Psoas muscle (tissue), 7 donors: ENCODE measurements at regions not wholly inside any gene's neighbourhood (a gene's known extent, or its start where the extent isn't known, plus 50 kb on each side); places are given as distances from the start of the nearest gene placed in this dataset.
"Not testable (repeated sequence)": the region's sequence is repeated elsewhere in the genome, so short reads cannot be mapped to it uniquely, and the experiment has no call there.

Experiments used
- ATAC-seq, 4 donors: fragments of 200-7000 bp; cut with Tn5 transposase; one replicate each; pipeline ENCODE4 v1.9.1; 2020; ENCODE audit warnings: moderate library complexity in 3 of 4, mild to moderate bottlenecking in 2 of 4
- DNase-seq, 2 donors: peaks; one replicate each; pipeline ENCODE4 v3.0.0-alpha.2; 2020
- H3K27ac ChIP-seq: fragments of 200-600 bp; one replicate; pipeline ENCODE4 v1.8.0; 2022
- H3K27me3 ChIP-seq, 3 donors: fragments of 200-600 bp in 1 of 3; one replicate each; pipeline versions ENCODE4 v1.6.1 to v1.8.0; 2013 to 2022; ENCODE audit warnings: low read length in 2 of 3, mild to moderate bottlenecking in 2 of 3, moderate library complexity in 1 of 3; ENCODE audit not compliant: insufficient read depth in 3 of 3
- H3K36me3 ChIP-seq, 2 donors: fragments of 200-600 bp in 1 of 2; one replicate each; pipeline versions ENCODE4 v1.6.1 to v1.8.0; 2013 to 2022; ENCODE audit warnings: low read depth in 1 of 2, mild to moderate bottlenecking in 1 of 2, moderate library complexity in 1 of 2; ENCODE audit not compliant: insufficient read depth in 1 of 2
- H3K4me1 ChIP-seq: fragments of 200-600 bp; one replicate; pipeline ENCODE4 v1.8.0; 2022
- H3K4me3 ChIP-seq: fragments of 200-600 bp; one replicate; pipeline ENCODE4 v1.8.0; 2022; ENCODE audit warnings: mild to moderate bottlenecking
- H3K9me3 ChIP-seq: fragments of 200-600 bp; one replicate; pipeline ENCODE4 v1.8.0; 2022
- WGBS, 3 donors: extraction: QIAGEN DNeasy Blood & Tissue Kit; methylation state at CpG; one replicate each; pipeline versions ENCODE4 v1.1.6 to v1.1.7; 2013; 5-methylcytosine and 5-hydroxymethylcytosine counted together
- intact Hi-C, 2 donors: fragments of 100-400 bp; cut with DNase I; formaldehyde crosslinking; loops; one replicate each; pipeline versions ENCODE4 v1.11.0 to v1.14.2; 2022
- TF ChIP-seq, protein P1 (sequence below): fragments of 200-600 bp; IDR thresholded peaks from one replicate; pipeline ENCODE4 v1.8.0; 2022; ENCODE audit warnings: antibody characterized with exemption
- donor health status: healthy with polysubstance abuse.
- donor health status: DM: no; HTN: no; CAD: no; lungs with moderate emphysema.
- donor health status: Bipolar disorder and iron deficiency.
- donor health status: healthy.
- donor health status: DM: yes; HTN: yes; CAD: no.
- donor health status: DM: no; HTN: no; CAD: no.
- donor health status: DM: yes; HTN: yes; CAD: no.

DNA sequence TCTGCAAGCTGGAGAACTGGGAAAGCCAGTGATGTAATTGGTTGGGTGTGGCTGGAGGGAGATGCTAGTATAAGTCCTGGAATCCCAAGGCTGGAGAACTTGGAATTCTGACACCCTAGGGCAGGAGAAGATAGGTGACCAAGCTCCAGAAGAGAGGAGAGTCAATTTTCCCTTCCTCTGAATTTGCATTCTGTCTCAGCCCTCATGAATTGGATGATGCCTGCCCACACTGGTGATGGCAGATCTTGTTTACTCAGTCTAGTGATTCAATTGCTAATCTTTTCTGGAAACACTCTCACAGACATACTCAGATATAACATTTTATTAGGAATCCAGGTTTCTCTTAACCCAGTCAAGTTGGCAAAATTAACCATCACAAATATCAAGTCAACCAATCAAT is 287.2 kb downstream of the RDH14 start:
- no peak overlapping the region for H3K27ac ChIP-seq
- peaks cover 9% of the 10 kb centered on the region for H3K4me1 ChIP-seq
- no peaks in the 10 kb centered on the region for H3K9me3 ChIP-seq
- no peaks in the 10 kb centered on the region for H3K36me3 ChIP-seq
- DNase-seq, result no peak
- no peak overlapping the region for H3K4me3 ChIP-seq
- TF ChIP-seq, protein P1, sequence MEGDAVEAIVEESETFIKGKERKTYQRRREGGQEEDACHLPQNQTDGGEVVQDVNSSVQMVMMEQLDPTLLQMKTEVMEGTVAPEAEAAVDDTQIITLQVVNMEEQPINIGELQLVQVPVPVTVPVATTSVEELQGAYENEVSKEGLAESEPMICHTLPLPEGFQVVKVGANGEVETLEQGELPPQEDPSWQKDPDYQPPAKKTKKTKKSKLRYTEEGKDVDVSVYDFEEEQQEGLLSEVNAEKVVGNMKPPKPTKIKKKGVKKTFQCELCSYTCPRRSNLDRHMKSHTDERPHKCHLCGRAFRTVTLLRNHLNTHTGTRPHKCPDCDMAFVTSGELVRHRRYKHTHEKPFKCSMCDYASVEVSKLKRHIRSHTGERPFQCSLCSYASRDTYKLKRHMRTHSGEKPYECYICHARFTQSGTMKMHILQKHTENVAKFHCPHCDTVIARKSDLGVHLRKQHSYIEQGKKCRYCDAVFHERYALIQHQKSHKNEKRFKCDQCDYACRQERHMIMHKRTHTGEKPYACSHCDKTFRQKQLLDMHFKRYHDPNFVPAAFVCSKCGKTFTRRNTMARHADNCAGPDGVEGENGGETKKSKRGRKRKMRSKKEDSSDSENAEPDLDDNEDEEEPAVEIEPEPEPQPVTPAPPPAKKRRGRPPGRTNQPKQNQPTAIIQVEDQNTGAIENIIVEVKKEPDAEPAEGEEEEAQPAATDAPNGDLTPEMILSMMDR, result no peak
- no peak for ATAC-seq
- no peaks in the 10 kb centered on the region for H3K27me3 ChIP-seq
- intact Hi-C loops, result no loop called here

DNA sequence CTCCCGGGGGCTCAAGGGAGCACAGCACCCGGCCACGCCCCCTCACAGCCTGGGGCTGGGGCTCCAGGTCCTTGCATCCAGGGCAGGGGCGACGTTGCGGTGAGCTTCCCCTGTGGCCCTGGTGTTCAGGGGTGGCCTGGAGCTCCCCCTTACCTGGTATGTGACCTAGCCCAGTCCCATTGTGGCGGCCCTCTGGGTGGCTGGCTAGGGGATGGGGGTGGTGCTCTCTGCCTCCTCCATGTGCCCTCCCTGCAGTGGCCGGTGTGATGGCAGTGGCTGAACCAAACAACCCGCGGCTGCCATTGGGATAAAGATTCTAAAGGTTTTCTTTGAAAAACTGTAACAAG is 288.3 kb downstream of the RDH14 start:
- no peaks in the 10 kb centered on the region for H3K36me3 ChIP-seq
- no peaks in the 10 kb centered on the region for H3K9me3 ChIP-seq
- peaks cover 13% of the 10 kb centered on the region for H3K4me1 ChIP-seq
- DNase-seq (peak in 1 of 2 donors; percentile 46), ATAC-seq (no peak)
- intact Hi-C loops, result no loop called here
- WGBS, 3 donors, result 93 to 95% (median 95%) methylated on average over 10 of the region's 10 CpGs
- no peaks in the 10 kb centered on the region for H3K27me3 ChIP-seq
- TF ChIP-seq, protein P1, result no peak
- H3K4me3 ChIP-seq, result no peak overlapping the region
- no peak overlapping the region for H3K27ac ChIP-seq

- H3K27ac ChIP-seq, result no peak overlapping the region
- H3K4me1 ChIP-seq, result peaks cover 15% of the 10 kb centered on the region
- no peak for ATAC-seq
- intact Hi-C loops, result no loop called here
- WGBS, 3 donors, result 93 to 97% (median 96%) methylated on average over 16 to 17 of the region's 17 CpGs
- H3K36me3 ChIP-seq, result no peaks in the 10 kb centered on the region
- H3K9me3 ChIP-seq, result no peaks in the 10 kb centered on the region
- no peak for DNase-seq
- H3K4me3 ChIP-seq, result no peak overlapping the region
- no peaks in the 10 kb centered on the region for H3K27me3 ChIP-seq
- TF ChIP-seq, protein P1, result no peak
Observed at GRCh38 chr2:18271370-18272147, 288.9 kb downstream of the RDH14 start.

DNA sequence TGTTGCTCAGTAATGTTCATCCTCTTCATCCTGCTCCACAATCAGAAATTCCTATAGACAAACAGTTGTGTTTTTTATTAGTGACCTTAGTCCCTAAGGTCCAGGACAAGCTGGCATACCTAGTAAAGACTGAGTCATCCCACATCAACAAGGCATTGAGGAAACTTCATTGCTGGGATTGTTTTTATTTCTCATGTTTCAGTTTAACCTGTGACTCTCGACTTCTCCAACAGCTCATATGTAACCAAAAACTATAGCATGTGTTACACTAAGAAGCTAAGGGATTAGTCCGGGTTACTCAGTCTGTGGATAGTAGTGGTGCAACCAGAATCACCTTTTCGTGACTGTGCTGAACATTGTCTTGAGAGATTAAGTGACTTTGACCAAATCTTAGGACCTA is 292.1 kb downstream of the RDH14 start:
- Histone ChIP-seq H3K9me3 (no peaks in the 10 kb centered on the region), H3K27me3 (no peaks in the 10 kb centered on the region), H3K4me3 (no peak overlapping the region), H3K27ac (no peak overlapping the region), H3K36me3 (no peaks in the 10 kb centered on the region), H3K4me1 (peaks cover 15% of the 10 kb centered on the region)
- TF ChIP-seq, protein P1, result no peak
- DNase-seq (no peak), ATAC-seq (peak; percentile 40 to 83 (median 58))
- WGBS, 3 donors, result 26 to 39% (median 32%) methylated on average over 3 of the region's 3 CpGs
- intact Hi-C loops, result no loop called here

DNA sequence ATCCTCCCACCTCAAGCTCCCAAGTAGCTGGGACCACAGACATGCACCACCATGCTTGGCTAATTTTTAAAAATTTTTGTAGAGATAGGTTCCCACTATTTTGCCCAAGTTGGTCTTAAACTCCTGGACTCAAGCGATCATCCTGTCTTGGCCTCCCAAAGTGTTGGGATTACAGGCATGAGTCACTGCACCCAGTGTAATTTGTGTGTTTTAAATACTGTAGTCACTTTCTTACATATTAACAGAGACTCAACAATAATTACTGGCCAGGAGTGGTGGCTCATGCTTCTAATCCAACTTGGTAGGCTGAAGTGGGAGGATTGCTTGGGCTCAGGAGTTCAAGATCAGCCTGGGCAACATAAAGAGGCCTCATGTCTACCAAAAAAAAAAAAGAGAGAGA is 293.0 kb downstream of the RDH14 start:
- H3K4me1 ChIP-seq, result peaks cover 15% of the 10 kb centered on the region
- H3K4me3 ChIP-seq, result no peak overlapping the region
- no peaks in the 10 kb centered on the region for H3K9me3 ChIP-seq
- TF ChIP-seq, protein P1, result no peak
- WGBS, 3 donors, result 70 to 75% (median 74%) methylated on average over 1 of the region's 1 CpG
- H3K27me3 ChIP-seq, result no peaks in the 10 kb centered on the region
- no peak overlapping the region for H3K27ac ChIP-seq
- ATAC-seq (no peak), DNase-seq (no peak)
- intact Hi-C loops, result no loop called here
- H3K36me3 ChIP-seq, result no peaks in the 10 kb centered on the region

- H3K27me3 ChIP-seq, H3K36me3 ChIP-seq, DNase-seq, intact Hi-C loops, ATAC-seq, H3K9me3 ChIP-seq, H3K27ac ChIP-seq, H3K4me3 ChIP-seq: not testable (repeated sequence)
- peaks cover 15% of the 10 kb centered on the region for H3K4me1 ChIP-seq
- WGBS, 3 donors, result 23 to 45% (median 36%) methylated on average over 8 of the region's 8 CpGs
Observed at GRCh38 chr2:18266699-18267098, 293.8 kb downstream of the RDH14 start.
